ENCODE measurements at regions not wholly inside any gene's neighbourhood (a gene's known extent, or its start where the extent isn't known, plus 50 kb on each side); places are given as distances from the start of the nearest gene placed in this dataset.
"Not testable (repeated sequence)": the region's sequence is repeated elsewhere in the genome, so short reads cannot be mapped to it uniquely, and the experiment has no call there.

DNA sequence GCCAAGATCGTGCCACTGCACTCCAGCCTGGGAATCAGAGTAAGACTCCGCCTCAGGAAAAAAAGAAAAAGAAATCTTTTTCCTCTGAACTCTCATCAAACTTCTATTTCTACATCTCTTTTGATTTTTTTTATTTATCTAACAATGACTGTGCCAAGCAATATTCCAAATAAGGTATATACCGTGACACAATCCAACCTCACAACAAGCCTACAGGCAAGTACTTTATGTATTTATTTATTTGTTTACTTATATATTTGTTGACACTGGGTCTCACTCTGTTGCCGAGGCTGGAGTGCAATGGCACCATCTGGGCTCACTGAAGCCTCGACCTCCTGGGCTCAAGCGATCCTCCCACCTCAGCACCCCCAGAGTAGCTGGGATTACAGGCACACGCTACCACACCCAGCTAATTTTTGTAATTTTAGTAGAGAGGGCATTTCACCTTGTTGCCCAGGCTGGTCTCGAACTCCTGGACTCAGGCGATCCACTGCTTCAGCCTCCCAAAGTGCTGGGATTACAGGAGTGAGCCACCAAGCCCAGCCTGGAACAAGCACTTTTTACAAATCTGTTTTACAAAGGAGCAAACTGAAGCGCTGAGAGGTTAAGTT is 94.9 kb upstream of the CHD2 start:
- no peak for DNase-seq (ENCODE audit: low read depth in 2 of 2)

DNA sequence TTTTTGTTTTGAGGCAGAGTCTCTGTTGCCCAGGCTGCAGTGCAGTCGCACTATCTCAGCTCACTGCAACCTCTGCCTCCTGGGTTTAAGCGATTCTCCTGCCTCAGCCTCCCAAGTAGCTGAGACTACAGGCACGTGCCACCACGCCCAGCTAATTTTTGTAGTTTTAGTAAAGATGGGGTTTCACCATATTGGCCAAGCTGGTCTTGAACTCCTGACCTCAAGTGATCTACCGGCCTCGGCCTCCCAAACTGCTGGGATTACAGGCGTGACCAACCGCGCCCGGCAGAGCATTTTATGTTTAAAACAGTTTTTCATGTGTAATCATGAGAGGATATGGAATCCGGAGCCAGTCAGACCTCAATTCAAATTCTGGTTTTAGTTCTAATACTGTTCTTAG is 94.0 kb upstream of the CHD2 start:
- DNase-seq (ENCODE audit: low read depth in 2 of 2) = not testable (repeated sequence)

DNA sequence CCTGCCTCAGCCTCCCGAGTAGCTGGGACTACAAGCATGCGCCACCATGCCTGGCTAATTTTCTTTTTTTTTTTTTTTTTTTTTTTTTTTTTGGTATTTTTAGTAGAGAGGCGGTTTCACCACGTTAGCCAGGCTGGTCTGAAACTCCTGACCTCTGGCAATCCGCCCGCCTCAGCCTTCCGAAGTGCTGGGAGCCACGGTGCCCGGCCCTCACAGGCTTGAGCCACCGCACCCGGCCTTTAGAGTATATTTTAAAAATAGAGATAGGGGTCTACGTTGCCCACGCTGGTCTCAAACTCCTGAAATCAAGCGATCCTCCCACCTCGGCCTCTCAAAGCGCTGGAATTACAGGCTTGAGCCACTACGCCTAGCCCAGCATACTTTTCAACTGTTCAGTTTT is 93.4 kb upstream of the CHD2 start:
- DNase-seq (ENCODE audit: low read depth in 2 of 2) = no peak

DNA sequence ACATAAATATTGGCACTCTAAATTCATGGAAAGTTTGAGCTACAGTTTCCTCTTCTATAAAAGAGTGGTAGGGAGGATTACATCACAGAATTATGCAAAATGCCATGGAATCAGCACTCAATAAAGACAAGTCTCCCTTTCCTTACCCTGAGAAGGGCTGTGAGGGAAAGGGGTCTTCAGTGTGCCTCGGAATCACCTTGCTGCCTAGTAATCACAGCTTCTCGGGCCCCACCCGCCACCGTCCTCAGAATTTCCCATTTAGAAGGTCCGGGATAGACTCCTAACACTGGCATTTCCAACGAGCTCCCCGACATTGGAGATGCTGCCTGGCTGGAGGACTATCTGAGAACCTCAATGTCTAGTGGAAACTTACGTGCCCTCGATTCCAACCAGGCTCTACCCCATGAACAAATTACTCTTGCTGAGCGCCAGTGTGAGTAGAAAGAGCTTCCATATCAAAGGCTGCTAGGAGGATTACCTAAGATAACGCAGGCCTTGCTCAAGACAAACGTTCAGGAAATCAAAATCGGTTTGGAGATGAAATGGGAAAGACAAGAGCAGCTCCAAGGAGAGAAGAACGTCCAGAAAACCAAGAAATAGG is 92.1 kb upstream of the CHD2 start:
- DNase-seq (ENCODE audit: low read depth in 2 of 2) = no peak

DNA sequence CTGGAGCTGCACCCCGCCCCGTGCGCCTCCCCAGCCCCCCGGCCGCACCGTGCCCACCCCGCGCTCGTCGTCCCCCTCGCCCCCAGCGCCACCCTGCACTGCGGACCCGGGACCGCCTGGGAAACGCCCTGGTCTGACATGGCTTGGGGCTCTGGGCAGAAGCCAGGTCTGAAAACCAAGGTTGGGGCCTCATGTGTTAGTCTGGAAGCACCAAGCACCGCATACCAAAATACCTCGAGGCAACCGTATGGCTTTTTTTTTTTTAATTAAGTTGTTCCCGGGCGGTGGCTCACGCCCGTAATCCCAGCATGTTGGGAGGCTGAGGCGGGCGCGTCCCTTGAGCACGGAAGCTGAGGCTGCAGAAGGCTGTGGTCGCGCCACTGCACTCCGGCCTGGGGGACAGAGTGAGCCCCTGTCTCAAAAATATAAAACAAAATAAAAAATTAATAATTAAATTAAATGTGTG is 91.5 kb upstream of the CHD2 start:
- DNase-seq (ENCODE audit: low read depth in 2 of 2) = no peak

DNA sequence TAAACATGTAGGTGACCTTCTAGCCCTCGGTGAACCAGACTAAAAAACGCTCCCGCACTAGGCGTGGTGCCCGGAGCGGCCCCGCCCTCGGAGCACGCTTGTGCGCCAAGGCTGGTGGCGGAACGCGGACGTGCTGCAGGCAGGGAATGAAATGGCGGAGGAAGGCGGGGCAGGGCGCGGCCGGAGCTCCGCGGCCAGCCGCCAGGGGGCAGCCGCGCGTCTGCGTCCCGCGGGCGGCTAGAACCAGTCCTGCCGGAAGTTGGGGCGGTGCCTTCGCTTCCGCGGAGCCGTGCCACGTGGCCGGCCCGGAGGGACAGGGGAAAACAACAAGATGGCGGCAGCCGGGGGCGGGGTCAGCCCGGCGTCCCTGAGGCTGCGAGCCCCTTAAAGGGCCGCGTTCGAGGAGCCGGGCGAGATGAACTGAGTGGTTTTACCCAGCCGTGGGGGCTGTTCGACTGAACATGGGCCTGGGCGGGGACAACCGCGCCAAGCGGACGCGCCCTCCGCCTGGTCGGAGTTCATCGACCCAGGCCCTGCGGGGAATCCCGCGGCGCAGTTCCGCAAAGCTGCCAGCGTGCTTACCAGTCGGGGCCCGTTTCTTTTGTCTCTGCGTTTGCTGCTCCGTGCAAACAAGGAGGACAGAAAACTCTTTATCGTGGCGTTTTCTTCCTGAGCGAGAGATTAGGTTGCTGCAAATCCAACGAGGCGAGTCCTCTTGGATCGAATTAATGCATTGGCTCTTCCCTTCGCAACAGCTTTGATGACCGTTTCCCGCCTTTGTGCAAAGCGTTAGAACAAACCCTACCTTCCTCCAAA is 90.9 kb upstream of the CHD2 start:
- DNase-seq (ENCODE audit: low read depth in 2 of 2) = peak; percentile 95 to 98

DNA sequence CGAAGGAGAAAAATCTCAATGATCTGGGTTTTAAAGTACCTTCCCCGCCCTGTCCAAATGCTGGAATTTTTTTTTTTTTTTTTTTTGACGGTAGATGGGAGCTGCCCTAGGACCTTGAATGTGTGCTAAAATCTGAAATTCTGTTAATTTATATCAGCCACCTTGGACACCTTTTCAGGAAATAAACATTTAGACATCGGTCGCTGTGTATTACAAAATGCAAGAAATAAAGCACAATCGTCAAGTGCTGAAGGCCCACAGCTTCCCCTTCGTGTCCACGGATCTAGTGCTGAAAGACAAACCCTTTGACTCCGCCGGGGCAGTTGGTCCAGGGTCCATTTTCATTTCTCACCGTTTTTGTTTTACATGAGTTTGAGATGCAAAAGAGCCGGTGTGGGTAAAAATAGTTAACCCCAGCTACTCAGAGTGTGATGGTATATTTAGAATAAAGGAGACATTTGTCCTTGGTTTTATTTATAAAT is 90.2 kb upstream of the CHD2 start:
- DNase-seq (ENCODE audit: low read depth in 2 of 2) = no peak

DNA sequence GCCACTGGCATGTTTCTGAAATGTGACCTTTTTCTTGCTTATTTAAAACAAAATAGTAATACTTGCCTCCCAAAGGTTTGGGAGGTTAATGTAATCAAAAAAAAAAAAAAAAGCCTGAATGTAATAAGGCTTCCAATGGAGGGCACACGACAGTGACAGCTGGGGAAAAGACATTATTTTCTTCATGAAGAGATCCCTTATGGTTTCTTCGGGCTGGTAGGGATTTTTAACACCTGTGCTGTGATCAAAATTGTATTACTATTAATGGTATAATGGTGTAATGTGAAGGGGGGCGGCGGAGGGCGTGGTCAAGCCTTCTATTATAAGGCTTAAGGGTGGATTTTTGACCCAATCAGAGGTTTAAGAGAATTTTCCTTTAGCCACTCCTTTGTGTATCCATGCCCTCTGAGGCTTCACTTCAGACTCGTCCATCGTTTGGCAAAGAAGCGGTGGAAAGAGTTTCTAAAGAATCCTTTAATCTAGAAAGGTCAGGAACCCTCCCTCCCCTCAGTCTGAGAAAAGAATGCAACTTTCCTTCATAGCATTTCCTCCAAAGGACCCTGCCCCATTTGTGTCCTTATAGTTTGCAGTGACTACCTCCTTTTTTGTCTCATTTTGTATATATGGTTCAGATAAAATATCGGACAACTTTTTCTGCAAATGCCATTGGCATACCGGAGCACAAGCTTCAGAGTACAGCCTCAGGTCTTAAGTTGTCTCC is 89.5 kb upstream of the CHD2 start:
- DNase-seq (ENCODE audit: low read depth in 2 of 2) = no peak

DNA sequence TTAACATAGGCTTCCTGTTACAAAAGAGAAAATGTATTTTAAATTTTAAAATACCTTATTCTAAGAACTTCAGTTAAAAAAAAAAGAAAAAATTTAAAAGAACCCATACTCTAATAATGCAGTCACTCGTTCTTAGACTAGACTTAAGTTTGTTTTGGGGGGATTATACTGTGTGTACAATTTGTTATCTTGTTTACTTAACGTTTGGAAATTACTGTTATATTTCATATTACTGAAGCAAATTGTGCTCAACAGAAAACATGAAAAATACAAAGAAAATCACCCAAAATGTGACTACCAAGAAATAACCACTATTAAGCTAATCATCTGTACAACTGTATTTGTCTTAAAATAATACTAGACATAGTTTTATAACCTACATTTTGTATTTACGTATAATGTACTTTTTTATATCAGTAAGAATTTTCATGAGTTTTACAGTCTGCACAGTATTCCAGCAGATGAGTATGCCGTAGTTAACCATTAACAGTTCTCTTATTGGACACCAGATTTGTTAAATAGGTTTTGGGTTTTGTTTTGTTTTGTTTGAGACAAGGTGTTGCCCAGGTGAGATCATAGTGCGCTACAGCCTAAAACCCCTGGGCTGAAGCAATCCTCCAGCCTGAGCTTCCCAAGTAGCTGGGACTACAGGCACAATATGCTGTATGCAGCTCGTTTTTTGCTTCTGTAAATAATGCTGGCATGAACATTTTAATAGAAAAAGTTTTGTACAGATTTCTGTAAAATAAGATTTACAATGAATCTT is 88.8 kb upstream of the CHD2 start:
- no peak for DNase-seq (ENCODE audit: low read depth in 2 of 2)

DNA sequence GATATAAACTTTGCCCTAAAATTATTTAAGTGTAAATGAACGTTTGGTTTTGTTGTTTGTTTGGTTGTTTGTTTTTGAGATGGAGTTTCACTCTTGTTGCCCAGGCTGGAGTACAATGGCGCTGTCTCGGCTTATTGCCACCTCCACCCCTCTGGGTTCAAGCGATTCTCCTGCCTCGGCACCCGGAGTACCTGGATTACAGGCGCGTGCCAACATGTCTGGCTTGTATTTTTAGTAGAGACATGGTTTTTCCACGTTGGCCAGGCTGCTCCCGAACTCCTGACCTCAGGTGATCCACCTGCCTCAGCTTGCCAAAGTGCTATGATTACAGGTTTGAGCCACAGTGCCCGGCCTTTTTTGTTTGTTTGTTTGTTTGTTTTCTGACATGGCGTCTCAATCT is 87.9 kb upstream of the CHD2 start:
- no peak for DNase-seq (ENCODE audit: low read depth in 2 of 2)

DNA sequence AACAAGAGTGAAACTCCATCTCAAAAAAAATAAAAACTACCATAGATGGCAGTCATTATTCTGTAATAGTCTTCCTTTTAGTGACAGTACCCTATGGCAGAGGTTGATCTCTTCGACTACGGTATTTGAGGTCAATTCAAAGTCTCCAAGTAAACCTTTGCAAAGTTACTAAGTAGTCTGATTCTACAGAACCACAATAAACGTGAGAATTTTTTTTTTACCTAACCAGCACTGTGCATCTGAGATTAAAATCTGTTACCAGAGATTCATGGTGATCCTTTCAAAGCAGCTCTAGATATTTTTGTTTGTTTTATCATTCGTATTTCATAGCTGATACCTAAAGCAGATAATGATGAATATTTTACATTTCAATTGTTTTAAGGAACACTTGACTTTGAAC is 86.6 kb upstream of the CHD2 start:
- no peak for DNase-seq (ENCODE audit: low read depth in 2 of 2)

DNA sequence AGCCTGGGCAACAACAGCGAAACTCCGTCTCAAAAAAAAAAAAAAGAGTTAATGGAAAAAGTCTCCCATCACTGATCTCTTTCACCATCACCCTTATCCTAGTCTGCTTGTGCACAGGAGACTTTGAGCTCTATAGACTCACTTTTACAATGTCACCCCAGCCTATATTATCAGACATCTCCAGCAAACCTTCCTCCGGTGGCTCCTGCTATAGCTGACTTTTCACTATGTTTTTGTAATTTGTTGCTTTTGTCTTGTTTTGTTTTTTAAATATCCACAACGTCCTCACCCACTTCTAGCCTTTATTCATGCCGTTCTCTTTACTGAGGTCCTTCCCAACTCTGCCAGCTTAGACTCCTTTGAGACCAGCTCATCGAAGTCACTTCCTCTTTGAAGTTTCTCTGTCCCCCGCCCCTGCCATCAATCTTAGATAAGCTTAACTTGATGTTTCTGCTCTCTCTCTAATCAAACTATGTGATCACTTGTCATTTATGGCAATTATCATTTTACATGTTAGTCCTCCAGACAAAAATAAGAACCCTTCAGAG is 82.7 kb upstream of the CHD2 start:
- DNase-seq (ENCODE audit: low read depth in 2 of 2) = no peak

DNA sequence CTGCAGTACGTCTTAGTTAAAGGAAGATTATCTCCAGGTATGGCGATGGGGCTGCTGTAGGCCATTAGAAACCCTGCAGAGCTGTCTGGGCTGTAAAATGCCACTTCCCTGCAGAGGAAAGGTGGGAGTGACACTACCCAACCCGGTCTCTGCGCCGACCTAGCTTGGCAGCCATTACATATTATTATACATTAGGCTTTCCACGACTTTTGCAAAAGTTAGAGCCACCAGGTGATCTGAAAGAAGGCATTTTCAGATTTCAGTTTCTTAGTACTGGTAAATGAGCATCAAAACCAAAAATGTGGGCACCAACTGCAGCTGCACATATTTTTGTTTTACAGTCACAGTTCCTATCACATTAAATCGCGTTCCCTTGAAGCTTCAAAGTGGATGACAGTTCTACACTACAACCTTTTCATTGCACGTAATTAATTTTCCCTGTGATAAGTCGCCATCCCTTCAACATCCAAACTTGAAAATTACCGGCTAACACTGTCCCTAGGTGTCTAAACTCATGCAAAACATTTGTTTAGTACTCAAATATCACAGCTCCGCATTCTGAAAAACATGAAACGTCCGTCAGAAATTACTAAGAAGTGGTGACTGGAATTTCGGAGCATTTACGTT is 81.4 kb upstream of the CHD2 start:
- no peak for DNase-seq (ENCODE audit: low read depth in 2 of 2)

DNA sequence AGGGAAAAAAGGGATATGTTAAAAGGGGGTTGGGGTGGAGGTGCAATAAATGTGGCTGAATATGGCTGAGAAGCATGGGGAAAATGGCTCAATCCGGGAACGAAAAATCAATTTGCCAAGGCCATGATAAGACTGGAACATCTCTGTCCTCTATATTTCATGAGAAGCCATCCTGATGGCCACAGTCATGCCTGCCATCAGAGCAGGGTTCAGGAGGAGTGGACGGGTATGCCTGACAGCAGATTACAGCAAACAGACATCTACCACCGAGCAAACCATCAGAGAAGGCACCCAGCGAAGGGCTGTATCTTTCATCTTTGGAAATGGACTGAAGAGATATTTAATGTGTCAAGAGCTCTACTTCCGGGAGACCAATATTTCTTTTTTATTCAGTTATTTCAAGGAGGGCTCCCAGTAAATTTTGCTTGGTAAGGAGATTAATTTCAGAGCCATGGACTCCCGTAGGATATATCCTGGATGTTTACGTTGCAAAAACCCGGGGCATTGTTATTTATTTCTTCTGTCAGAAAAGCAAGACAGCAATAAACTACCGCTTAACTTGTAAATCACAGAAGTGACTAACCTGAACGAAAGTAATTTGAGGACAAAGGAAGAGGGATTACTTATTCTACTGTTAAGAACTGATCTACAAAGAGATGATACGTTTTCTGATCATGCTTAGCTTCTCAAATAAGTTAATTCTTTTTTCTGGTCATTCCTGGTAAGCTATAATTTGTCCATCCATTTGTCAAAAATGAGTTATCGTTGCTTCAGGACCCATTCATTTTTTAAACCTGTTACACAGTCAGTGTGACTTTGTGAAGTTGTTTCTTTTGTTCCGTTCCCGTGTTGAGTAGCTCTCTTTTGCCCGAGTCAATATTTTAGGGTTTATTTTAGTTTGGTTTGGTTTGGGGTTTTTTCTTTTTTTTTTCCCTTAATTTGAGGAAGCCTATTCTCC is 80.6 kb upstream of the CHD2 start:
- DNase-seq (ENCODE audit: low read depth in 2 of 2) = no peak

DNA sequence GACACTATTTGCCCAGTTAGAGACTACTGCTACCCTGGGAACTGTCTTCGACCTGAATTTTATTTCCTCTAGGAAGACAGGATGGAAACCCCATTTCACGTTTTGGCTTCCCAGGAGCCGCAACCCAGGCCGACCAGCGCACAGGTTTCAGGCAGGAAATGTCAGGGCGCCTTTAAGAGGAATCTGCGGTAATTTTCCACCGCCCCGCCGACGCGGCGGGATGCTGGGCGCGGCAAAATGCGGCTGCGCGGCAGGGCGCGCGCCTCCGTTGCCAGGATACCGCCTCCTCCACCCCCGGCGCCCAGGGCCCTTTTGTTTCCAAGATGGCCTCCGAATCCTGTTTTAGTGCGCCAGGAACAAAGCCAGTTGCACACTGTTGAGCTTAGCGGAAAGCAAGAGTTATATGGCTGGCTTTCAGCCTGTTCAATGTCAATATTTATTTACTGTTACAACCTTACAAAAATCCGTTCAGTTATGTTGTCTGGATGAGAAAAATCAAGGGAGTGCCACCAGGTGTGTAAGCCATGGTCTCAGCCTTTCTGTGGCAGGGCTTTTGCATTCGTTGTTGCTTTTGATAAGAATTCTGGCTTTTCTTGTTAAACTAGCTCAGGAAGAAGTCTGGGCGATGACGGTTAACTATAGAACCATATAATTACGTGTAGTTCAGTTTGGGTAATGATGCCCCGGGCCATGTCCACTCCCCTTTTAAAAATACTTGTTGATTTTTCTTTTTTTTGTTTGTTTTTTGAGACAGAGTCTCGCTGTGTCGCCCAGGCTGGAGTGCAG is 79.7 kb upstream of the CHD2 start:
- DNase-seq (ENCODE audit: low read depth in 2 of 2) = peak; percentile 72 to 75

DNA sequence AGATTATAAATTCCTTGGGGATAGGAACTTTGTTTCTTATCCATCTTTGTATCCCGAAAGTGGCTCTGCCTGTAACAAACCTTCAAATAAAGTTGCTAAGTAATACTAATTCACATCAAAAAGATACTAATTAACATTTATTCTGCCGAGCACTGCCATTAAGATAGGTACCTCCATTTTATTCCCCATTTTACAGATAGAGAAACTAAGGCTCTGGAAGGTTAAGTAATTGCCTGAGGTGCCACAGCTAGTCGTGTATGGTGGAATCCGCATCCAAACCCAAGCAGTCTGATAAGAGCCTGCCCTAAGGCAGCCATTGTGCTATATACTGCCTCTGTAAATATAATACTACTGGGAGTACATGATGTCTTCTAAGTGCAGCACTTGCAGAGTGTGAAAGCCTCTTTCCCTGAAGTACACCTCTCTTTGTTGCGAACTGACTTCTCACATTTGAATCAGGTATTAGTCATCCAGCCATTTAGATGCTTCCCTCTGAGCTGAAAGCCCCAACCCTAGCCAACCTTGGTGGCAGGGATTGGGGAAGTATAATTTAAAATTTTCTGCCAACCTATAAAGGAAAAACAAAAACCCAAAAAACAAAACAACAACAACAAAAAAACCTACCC is 78.5 kb upstream of the CHD2 start:
- DNase-seq (ENCODE audit: low read depth in 2 of 2) = no peak

DNA sequence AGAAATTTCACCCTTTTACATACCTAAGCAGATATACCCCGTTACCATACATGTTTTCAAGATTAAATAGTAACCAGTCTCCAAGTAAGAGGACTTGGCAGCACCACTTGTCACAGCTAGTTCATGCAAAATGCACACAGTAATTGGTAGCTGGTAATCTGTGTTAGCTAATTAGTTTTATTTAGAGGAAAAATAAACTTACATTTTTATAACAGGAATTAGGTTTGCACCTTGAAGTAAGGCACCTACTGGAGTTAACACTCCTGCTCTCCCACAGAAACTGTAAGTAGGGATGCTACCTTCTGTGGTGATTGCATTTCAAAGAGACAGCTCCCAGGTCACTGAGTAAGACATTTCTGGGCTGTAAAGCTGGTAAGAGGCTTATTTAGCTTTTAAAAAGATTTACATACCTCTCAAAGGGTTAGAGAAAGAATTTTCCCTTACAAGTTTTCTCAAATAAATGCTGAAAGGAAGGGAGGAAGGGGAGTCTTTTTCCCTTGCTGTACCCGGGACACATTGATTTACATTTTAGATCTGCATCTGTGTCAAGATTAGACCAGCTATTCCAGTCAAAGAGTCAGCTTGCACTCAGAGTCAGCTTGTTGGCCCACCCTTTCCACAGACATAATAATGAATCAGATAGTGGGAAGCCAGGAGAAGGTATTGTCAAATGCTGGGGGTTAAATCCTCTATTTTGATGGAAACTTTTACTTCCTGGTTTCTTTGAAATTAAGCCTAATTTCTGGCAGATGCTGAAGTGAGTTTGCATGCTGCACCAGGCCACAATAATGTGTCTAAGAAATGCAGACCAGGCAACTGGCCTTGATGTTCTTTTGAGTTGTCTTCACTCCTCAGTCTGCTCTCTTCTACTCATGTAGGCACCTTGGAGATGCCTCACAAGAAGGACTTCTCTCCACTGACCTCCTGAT is 77.6 kb upstream of the CHD2 start:
- no peak for DNase-seq (ENCODE audit: low read depth in 2 of 2)
